Esophagus (tissue), 2 donors: ENCODE measurements at regions not wholly inside any gene's neighbourhood (a gene's known extent, or its start where the extent isn't known, plus 50 kb on each side); places are given as distances from the start of the nearest gene placed in this dataset.

Source experiments
- H3K27ac ChIP-seq, 2 donors: one replicate each; pipeline ENCODE4 v1.5.1; 2013; ENCODE audit warnings: low read depth in 2 of 2, mild to moderate bottlenecking in 2 of 2, inconsistent platforms in 1 of 2, low read length in 1 of 2, moderate library complexity in 1 of 2
- H3K27me3 ChIP-seq, 2 donors: one replicate each; pipeline ENCODE4 v1.6.1; 2013; ENCODE audit warnings: low read length in 2 of 2, control low read depth in 1 of 2, mild to moderate bottlenecking in 1 of 2; ENCODE audit not compliant: insufficient read depth in 2 of 2, control insufficient read depth in 1 of 2
- H3K36me3 ChIP-seq, 2 donors: one replicate each; pipeline ENCODE4 v1.6.1; 2013; ENCODE audit warnings: low read length in 1 of 2; ENCODE audit not compliant: control insufficient read depth in 2 of 2, insufficient read depth in 2 of 2
- H3K4me1 ChIP-seq, 2 donors: one replicate each; pipeline ENCODE4 v1.6.1; 2013; ENCODE audit warnings: low read length in 1 of 2; ENCODE audit not compliant: control insufficient read depth in 2 of 2, insufficient read depth in 2 of 2
- H3K4me3 ChIP-seq, 2 donors: one replicate each; pipeline ENCODE4 v1.5.1; 2013; ENCODE audit warnings: low read length in 2 of 2, mild to moderate bottlenecking in 2 of 2, low read depth in 1 of 2, moderate library complexity in 1 of 2
- H3K9me3 ChIP-seq, 2 donors: one replicate each; pipeline ENCODE4 v1.6.1; 2013; ENCODE audit warnings: mild to moderate bottlenecking in 2 of 2, low read depth in 1 of 2, low read length in 1 of 2, moderate library complexity in 1 of 2; ENCODE audit not compliant: control insufficient read depth in 2 of 2, insufficient read depth in 1 of 2
- WGBS, 2 donors: extraction: QIAGEN DNeasy Blood & Tissue Kit; methylation state at CpG; one replicate each; pipeline ENCODE4 v1.1.7; 2013; 5-methylcytosine and 5-hydroxymethylcytosine counted together
- donor health status: healthy with polysubstance abuse.
- donor health status: Bipolar disorder and iron deficiency.

DNA sequence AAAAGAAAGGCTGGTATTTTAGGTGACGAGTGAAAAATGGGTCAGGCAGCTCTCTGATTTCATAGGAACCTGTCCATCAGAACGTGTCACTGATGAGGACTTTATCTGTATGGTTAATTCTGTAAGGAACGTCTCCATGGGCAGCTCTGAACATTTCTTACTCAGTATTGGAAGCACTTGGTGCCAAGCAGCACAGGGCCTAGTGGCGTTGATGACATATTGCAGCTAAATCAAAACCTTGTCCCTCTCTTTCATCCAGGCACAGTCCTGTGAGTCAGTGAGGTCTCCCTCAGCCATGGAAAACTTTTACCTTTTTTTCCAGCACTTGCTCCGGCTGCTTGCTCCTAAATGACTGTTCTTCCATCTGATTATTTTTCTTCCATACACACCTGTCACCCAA is 301.9 kb downstream of the DHX15 start:
- 83 to 84% methylated on average over 5 of the region's 5 CpGs for WGBS, 2 donors
- Histone ChIP-seq H3K36me3 (no peaks in the 10 kb centered on the region), H3K27me3 (no peaks in the 10 kb centered on the region), H3K4me1 (no peaks in the 10 kb centered on the region), H3K9me3 (peaks cover 0 to 3% of the 10 kb centered on the region in 2 donors), H3K4me3 (no peak overlapping the region), H3K27ac (no peak overlapping the region)

DNA sequence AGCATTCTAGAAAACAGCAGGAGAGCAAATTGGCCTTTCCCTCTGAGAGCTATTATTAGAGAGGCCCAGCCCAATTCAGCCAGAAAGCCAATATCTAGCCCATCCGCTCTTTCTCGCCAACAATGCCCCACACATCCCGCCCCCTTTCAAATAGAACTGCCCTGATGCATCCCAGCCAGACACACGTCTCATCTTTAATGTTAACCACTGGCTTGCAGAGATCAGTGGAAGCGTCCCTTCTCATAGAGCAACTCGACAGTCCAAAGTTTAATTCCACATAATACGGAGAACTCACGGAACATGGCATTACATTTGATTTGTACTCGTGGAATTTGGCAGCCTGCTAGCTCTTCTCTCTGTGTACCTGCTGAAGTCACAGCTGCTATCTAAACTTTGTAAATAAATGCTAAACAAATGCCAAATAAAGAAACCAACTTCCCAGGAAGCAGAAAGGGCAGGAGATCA is 304.4 kb downstream of the DHX15 start:
- H3K36me3 ChIP-seq, result no peaks in the 10 kb centered on the region
- 49% methylated on average over 9 of the region's 9 CpGs for WGBS, 2 donors
- H3K27me3 ChIP-seq, result no peaks in the 10 kb centered on the region
- no peaks in the 10 kb centered on the region for H3K9me3 ChIP-seq
- no peak overlapping the region for H3K4me3 ChIP-seq
- H3K27ac ChIP-seq, result no peak overlapping the region
- no peaks in the 10 kb centered on the region for H3K4me1 ChIP-seq

DNA sequence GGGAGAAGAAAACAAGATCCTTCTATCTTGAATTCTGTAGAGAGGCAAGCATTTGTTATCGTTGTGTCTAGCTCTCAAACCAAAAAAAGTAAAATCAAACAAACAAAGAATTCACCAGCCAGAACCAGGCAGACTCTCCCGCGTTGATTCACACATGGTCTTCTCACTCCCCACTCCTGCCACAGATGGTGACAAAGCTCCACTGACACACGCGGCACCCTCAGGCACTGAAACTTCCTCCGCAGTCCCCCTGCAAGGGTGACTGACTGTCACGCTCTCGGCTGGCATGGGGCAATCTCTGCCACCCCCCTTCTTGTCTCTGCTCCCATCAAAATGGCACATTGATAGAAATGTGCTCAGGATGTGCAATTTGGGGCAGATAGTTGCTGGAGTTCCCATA is 304.9 kb downstream of the DHX15 start:
- no peaks in the 10 kb centered on the region for H3K4me1 ChIP-seq
- 81 to 85% methylated on average over 8 of the region's 8 CpGs for WGBS, 2 donors
- no peaks in the 10 kb centered on the region for H3K36me3 ChIP-seq
- H3K27ac ChIP-seq, result no peak overlapping the region
- H3K4me3 ChIP-seq, result no peak overlapping the region
- H3K9me3 ChIP-seq, result no peaks in the 10 kb centered on the region
- no peaks in the 10 kb centered on the region for H3K27me3 ChIP-seq

DNA sequence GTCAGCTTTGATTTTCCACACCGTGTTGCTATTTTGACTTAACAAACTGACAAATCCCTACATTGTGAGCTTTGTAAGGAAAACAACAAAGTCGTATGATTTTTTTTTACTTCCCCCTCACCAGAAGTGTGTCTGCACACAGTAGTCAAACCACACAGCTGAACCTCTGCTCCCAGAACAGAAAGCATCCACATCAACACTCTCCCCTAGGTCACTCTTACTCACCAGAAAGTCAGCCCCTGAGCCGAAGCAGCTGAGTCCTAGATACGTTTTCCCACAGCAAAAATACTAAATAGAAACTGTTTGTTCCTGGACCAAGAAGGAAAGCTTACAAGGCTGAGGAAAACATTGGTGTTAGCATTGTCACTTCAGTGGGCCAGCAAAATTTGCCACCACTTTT is 305.7 kb downstream of the DHX15 start:
- Histone ChIP-seq H3K4me1 (no peaks in the 10 kb centered on the region), H3K4me3 (no peak overlapping the region), H3K36me3 (no peaks in the 10 kb centered on the region), H3K27me3 (no peaks in the 10 kb centered on the region), H3K9me3 (no peaks in the 10 kb centered on the region), H3K27ac (no peak overlapping the region)
- WGBS, 2 donors, result 60 to 72% methylated on average over 4 of the region's 4 CpGs

DNA sequence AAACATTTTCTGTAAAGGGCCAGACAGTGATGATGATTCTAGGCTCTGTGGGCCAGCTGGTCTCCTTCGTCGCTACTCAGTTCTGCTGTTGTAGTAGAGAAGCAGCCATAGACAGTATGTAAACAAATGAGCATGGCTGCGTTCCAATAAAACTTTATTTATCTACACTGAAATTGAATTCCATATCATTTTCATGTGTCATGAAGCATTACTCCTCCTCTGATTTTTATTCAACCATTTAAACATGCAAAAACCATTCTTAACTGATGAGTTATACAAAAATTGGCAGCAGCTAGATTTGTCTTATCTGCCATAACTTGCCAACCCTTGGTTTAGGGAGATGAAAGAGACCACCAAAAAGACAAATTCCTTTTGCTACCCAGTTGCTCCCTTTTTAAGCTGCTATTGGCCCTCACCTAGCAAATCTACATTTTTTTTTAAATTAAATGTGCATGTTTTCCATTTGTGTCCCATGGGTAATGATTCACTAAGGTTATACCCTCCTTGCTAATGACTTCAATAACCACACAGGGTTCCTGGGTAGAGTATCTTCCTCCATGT is 309.9 kb downstream of the DHX15 start:
- Histone ChIP-seq H3K4me3 (no peak overlapping the region), H3K9me3 (no peaks in the 10 kb centered on the region), H3K36me3 (no peaks in the 10 kb centered on the region), H3K27me3 (no peaks in the 10 kb centered on the region), H3K4me1 (no peaks in the 10 kb centered on the region), H3K27ac (no peak overlapping the region)
- 59 to 69% methylated on average over 3 of the region's 3 CpGs for WGBS, 2 donors

GRCh38 chr4:24273136-24273535 is 311.2 kb downstream of the DHX15 start:
- Histone ChIP-seq H3K4me1 (no peaks in the 10 kb centered on the region), H3K27ac (no peak overlapping the region), H3K36me3 (no peaks in the 10 kb centered on the region), H3K27me3 (no peaks in the 10 kb centered on the region), H3K4me3 (no peak overlapping the region), H3K9me3 (no peaks in the 10 kb centered on the region)
- 48 to 60% methylated on average over 4 of the region's 4 CpGs for WGBS, 2 donors

- Histone ChIP-seq H3K27me3 (no peaks in the 10 kb centered on the region), H3K4me3 (no peak overlapping the region), H3K36me3 (no peaks in the 10 kb centered on the region), H3K9me3 (no peaks in the 10 kb centered on the region), H3K27ac (no peak overlapping the region), H3K4me1 (no peaks in the 10 kb centered on the region)
- 65 to 67% methylated on average over 4 of the region's 4 CpGs for WGBS, 2 donors
Measured at GRCh38 chr4:24266951-24267722, 317.2 kb downstream of the DHX15 start.

- H3K27me3 ChIP-seq, result no peaks in the 10 kb centered on the region
- no peaks in the 10 kb centered on the region for H3K4me1 ChIP-seq
- no peaks in the 10 kb centered on the region for H3K36me3 ChIP-seq
- H3K4me3 ChIP-seq, result no peak overlapping the region
- no peak overlapping the region for H3K27ac ChIP-seq
- 87 to 90% methylated on average over 7 of the region's 7 CpGs for WGBS, 2 donors
- no peaks in the 10 kb centered on the region for H3K9me3 ChIP-seq
Measured at GRCh38 chr4:24265989-24266388, 318.4 kb downstream of the DHX15 start.

- Histone ChIP-seq H3K4me3 (no peak overlapping the region), H3K36me3 (no peaks in the 10 kb centered on the region), H3K4me1 (no peaks in the 10 kb centered on the region), H3K27ac (no peak overlapping the region), H3K9me3 (no peaks in the 10 kb centered on the region), H3K27me3 (peaks cover 0 to 2% of the 10 kb centered on the region in 2 donors)
- 68 to 70% methylated on average over 4 of the region's 4 CpGs for WGBS, 2 donors
Measured at GRCh38 chr4:24262616-24263015, 321.7 kb downstream of the DHX15 start.

- Histone ChIP-seq H3K36me3 (no peaks in the 10 kb centered on the region), H3K4me1 (no peaks in the 10 kb centered on the region), H3K27ac (no peak overlapping the region), H3K27me3 (peaks cover 0 to 2% of the 10 kb centered on the region in 2 donors), H3K9me3 (no peaks in the 10 kb centered on the region), H3K4me3 (no peak overlapping the region)
- WGBS, 2 donors, result 34 to 43% methylated on average over 6 of the region's 6 CpGs
Measured at GRCh38 chr4:24262084-24262483, 322.3 kb downstream of the DHX15 start.
